ENCODE measurements at regions not wholly inside any gene's neighbourhood (a gene's known extent, or its start where the extent isn't known, plus 50 kb on each side); places are given as distances from the start of the nearest gene placed in this dataset.

DNA sequence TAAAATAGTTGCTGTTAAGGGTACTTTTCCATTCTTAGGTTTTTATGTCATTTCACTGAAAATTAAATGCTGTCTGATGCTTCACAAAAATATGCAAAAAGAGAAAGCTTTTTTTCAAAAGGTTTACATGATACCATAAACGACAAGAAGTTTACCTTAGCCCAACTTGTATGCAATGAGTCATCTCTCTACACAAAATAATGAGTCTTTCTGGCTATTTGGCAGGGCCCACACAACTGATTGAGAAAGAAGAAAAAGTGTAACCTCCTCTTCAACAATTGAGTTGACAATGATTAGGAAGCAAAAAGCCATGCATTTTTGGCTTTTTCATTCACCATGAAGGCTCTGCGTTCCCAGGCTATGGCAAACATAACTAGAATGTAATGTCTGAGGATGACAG is 165.4 kb upstream of the CPNE8 start:
- Histone ChIP-seq H3K4me1 (no peaks in the 10 kb centered on the region), H3K27me3 (ENCODE audit: insufficient read depth in 3 of 3, low read length in 2 of 3) (no peaks in the 10 kb centered on the region), H3K27ac (no peak overlapping the region), H3K9me3 (no peaks in the 10 kb centered on the region), H3K36me3 (ENCODE audit: insufficient read depth in 1 of 2, low read depth in 1 of 2) (no peaks in the 10 kb centered on the region), H3K4me3 (no peak overlapping the region)
- DNase-seq: no peak
- 68 to 80% (median 71%) methylated on average over 2 of the region's 2 CpGs for WGBS, 3 donors
- TF ChIP-seq, protein P1, sequence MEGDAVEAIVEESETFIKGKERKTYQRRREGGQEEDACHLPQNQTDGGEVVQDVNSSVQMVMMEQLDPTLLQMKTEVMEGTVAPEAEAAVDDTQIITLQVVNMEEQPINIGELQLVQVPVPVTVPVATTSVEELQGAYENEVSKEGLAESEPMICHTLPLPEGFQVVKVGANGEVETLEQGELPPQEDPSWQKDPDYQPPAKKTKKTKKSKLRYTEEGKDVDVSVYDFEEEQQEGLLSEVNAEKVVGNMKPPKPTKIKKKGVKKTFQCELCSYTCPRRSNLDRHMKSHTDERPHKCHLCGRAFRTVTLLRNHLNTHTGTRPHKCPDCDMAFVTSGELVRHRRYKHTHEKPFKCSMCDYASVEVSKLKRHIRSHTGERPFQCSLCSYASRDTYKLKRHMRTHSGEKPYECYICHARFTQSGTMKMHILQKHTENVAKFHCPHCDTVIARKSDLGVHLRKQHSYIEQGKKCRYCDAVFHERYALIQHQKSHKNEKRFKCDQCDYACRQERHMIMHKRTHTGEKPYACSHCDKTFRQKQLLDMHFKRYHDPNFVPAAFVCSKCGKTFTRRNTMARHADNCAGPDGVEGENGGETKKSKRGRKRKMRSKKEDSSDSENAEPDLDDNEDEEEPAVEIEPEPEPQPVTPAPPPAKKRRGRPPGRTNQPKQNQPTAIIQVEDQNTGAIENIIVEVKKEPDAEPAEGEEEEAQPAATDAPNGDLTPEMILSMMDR (IDR thresholded peaks at IDR 0.05): no peak
- intact Hi-C loops (cut with DNase I): no loop called here
- ATAC-seq: no peak

DNA sequence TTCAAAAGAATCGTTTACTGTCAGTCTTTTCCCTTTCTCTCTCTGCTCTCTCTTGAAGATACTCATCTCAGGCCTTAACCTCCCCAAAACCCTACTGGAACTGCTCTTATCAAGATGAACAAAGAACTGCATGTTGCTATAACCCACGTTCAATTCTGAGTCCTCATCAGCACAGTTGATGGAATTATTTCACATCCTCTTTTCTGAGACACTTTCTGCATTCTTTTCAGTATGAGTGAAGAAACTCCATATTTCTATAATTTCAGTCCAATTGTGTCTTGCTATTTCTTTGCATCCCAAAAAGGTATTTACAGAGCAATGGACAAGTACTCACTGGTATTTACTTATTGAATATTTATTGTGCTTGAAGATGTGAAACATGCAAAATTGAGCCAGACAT is 160.1 kb upstream of the CPNE8 start:
- Histone ChIP-seq H3K9me3 (no peaks in the 10 kb centered on the region), H3K4me3 (no peak overlapping the region), H3K27me3 (ENCODE audit: insufficient read depth in 3 of 3, low read length in 2 of 3) (no peaks in the 10 kb centered on the region), H3K27ac (no peak overlapping the region), H3K36me3 (ENCODE audit: insufficient read depth in 1 of 2, low read depth in 1 of 2) (no peaks in the 10 kb centered on the region), H3K4me1 (no peaks in the 10 kb centered on the region)
- intact Hi-C loops (cut with DNase I): no loop called here
- ATAC-seq (no peak), DNase-seq (no peak)
- TF ChIP-seq, protein P1 (IDR thresholded peaks at IDR 0.05): no peak
- 66 to 69% (median 66%) methylated on average over 2 of the region's 2 CpGs for WGBS, 3 donors

DNA sequence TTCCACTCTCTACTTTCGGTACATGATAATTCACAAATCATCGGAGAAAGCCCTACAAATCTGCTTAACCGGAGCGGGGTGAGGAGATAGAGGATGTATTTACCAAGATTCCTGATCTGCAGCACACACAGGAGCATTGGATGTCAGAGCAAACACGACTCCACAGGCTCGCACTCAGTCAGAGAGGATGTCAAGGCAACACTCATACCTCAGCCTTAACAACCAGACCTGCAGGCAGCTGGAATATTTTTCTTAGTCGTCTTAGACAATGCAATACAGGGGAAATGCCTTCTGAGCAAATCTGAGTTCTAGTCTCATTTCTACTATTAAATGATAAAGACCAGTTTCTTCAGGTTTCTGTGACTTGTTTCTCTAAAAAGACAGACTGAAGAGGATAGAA is 159.3 kb upstream of the CPNE8 start:
- Histone ChIP-seq H3K4me3 (no peak overlapping the region), H3K36me3 (ENCODE audit: insufficient read depth in 1 of 2, low read depth in 1 of 2) (no peaks in the 10 kb centered on the region), H3K4me1 (no peaks in the 10 kb centered on the region), H3K27ac (no peak overlapping the region), H3K9me3 (no peaks in the 10 kb centered on the region), H3K27me3 (ENCODE audit: insufficient read depth in 3 of 3, low read length in 2 of 3) (no peaks in the 10 kb centered on the region)
- ATAC-seq: no peak
- intact Hi-C loops (cut with DNase I): no loop called here
- 63 to 71% (median 68%) methylated on average over 7 of the region's 7 CpGs for WGBS, 3 donors
- no peak for DNase-seq
- TF ChIP-seq, protein P1 (IDR thresholded peaks at IDR 0.05): no peak

DNA sequence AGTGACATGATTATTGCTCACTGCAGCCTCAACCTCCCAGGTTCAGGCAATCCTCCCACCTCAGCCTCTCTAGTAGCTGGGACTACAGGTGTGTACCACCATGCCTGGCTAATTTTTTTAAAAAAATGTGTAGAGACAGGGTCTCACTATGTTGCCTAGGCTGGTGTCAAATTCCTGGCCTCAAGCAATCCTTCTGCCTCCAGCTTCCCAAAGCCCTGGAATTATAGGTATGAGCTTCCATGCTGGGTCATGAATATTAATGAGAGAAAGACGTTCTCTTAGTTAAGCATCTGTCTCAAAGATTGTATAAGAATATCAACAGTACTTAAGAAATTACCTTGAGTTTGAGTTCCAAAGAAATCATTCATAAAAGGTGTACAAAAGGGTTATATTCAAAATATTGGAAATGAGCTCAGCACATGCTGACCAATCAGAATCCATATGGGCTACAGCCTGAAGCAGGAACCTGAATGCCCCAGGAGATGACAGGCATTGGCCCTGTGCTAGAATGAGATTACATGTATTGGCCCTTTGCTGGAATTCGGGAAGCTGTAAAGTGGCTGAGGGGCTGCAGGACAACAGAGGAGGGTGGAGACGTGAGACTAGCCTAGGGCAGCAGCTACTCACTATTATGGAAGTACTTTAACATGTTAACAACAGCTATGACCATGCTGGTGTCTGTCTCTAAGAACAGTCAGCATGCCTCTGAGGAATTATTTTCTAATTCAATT is 157.0 kb upstream of the CPNE8 start:
- no peak for ATAC-seq
- 56 to 68% (median 67%) methylated on average over 3 of the region's 3 CpGs for WGBS, 3 donors
- Histone ChIP-seq H3K36me3 (ENCODE audit: insufficient read depth in 1 of 2, low read depth in 1 of 2) (no peaks in the 10 kb centered on the region), H3K27ac (no peak overlapping the region), H3K4me3 (no peak overlapping the region), H3K27me3 (ENCODE audit: insufficient read depth in 3 of 3, low read length in 2 of 3) (no peaks in the 10 kb centered on the region), H3K4me1 (no peaks in the 10 kb centered on the region), H3K9me3 (no peaks in the 10 kb centered on the region)
- TF ChIP-seq, protein P1 (IDR thresholded peaks at IDR 0.05): no peak
- no peak for DNase-seq
- intact Hi-C loops (cut with DNase I): no loop called here

DNA sequence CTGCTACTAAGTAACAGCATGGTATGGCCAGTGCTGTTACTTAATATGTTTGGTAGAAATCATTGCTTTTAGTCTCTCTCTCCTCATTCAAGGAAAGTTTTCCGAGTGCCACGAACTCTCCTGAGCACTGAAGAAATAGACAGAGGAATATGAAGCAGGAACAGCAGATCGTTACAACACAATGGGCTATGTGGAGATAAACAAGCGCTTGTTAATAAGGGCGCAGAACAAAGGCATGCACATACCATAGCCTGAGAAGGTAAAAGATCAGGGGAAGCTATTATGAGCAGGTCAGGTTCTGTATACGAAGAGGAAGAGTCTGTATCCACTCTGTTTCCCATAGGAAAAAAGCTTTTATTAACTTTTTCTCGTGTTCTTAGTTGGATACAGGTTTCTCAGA is 156.2 kb upstream of the CPNE8 start:
- H3K4me3 ChIP-seq: no peak overlapping the region
- no peaks in the 10 kb centered on the region for H3K9me3 ChIP-seq
- intact Hi-C loops (cut with DNase I): no loop called here
- no peak for DNase-seq
- TF ChIP-seq, protein P1 (IDR thresholded peaks at IDR 0.05): no peak
- no peaks in the 10 kb centered on the region for H3K36me3 ChIP-seq (ENCODE audit: insufficient read depth in 1 of 2, low read depth in 1 of 2)
- no peaks in the 10 kb centered on the region for H3K4me1 ChIP-seq
- no peak for ATAC-seq
- no peak overlapping the region for H3K27ac ChIP-seq
- WGBS, 3 donors: 67 to 81% (median 71%) methylated on average over 7 of the region's 7 CpGs
- no peaks in the 10 kb centered on the region for H3K27me3 ChIP-seq (ENCODE audit: insufficient read depth in 3 of 3, low read length in 2 of 3)

All from psoas muscle (tissue), 7 donors.